Astrocyte of the cerebellum (primary cell): ENCODE measurements at regions not wholly inside any gene's neighbourhood (a gene's known extent, or its start where the extent isn't known, plus 50 kb on each side); places are given as distances from the start of the nearest gene placed in this dataset.

ENCODE experiments used
- DNase-seq: peaks from one replicate; pipeline ENCODE4 v3.0.0-alpha.2; 2011; ENCODE audit warnings: low read depth
- H3K4me3 ChIP-seq: 2 replicates; pipeline ENCODE4 v1.5.1; 2011; ENCODE audit warnings: mild to moderate bottlenecking, low read depth, low read length, moderate library complexity
- in situ Hi-C: cut with HindIII; loops from 2 replicates; pipeline ENCODE4 v1.10.0; 2017; ENCODE audit warnings: low sequenced_read_pairs
- TF ChIP-seq, protein P1 (sequence below): IDR thresholded peaks from 2 replicates; pipeline ENCODE4 v1.5.1; 2012; ENCODE audit warnings: low read length, low read depth, moderate library complexity, mild to moderate bottlenecking; ENCODE audit errors: missing control alignments

DNA sequence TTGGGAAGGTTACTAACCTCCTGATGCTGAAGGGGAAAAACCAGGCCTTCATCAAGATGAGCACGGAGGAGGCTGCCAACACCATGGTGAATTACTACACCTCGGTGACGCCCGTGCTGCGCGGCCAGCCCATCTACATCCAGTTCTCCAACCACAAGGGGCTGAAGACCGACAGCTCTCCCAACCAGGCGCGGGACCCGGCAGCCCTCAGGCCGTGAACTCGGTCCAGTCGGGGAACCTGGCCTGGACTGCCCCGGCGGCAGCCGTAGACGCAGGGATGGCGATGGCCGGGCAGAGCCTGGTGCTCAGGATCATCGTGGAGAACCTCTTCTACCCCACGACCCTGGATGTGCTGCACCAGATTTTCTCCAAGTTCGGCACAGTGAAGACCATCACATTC, 133.0 kb upstream of the FUT8 start:
- in situ Hi-C loops: no loop called here
- no peak for DNase-seq

DNA sequence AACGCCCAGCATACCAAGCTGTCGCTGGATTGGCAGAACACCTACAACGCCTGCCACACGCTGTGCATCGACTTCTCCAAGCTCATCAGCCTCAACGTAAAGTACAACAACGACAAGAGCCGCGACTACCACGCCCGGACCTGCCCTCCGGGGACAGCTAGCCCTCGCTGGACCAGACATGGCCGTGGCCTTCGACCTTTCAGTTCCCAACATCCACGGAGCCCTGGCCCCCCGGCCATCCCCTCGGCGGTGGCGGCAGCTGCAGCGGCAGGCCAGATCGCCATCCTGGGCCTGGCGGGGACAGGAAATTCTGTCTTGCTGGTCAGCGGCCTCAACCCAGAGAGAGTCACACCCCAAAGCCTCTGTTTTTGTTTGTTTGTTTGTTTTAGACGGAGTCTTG, 132.6 kb upstream of the FUT8 start:
- in situ Hi-C loops: no loop called here
- TF ChIP-seq, protein P1, sequence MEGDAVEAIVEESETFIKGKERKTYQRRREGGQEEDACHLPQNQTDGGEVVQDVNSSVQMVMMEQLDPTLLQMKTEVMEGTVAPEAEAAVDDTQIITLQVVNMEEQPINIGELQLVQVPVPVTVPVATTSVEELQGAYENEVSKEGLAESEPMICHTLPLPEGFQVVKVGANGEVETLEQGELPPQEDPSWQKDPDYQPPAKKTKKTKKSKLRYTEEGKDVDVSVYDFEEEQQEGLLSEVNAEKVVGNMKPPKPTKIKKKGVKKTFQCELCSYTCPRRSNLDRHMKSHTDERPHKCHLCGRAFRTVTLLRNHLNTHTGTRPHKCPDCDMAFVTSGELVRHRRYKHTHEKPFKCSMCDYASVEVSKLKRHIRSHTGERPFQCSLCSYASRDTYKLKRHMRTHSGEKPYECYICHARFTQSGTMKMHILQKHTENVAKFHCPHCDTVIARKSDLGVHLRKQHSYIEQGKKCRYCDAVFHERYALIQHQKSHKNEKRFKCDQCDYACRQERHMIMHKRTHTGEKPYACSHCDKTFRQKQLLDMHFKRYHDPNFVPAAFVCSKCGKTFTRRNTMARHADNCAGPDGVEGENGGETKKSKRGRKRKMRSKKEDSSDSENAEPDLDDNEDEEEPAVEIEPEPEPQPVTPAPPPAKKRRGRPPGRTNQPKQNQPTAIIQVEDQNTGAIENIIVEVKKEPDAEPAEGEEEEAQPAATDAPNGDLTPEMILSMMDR: no peak
- H3K4me3 ChIP-seq: no peak overlapping the region
- DNase-seq: no peak

More for the DNA sequence above, 133.0 kb upstream of the FUT8 start:
- H3K4me3 ChIP-seq: no peak overlapping the region
- TF ChIP-seq, protein P1: no peak

DNA sequence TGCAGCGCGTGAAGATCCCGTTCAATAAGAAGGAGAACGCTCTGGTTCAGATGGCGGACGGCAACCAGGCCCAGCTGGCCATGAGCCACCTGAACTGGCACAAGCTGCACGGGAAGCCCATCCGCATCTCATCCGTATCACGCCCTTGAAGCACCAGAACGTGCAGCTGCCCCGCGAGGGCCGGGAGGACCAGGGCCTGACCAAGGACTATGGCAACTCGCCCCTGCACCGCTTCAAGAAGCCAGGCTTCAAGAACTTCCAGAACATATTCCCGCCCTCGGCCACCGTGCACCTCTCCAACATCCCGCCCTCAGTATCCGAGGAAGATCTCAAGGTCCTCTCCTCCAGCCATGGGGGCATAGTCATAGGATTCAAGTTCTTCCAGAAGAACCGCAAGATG, 131.9 kb upstream of the FUT8 start:
- no peak for DNase-seq
- H3K4me3 ChIP-seq: no peak overlapping the region
- in situ Hi-C loops: no loop called here
- TF ChIP-seq, protein P1: no peak

DNA sequence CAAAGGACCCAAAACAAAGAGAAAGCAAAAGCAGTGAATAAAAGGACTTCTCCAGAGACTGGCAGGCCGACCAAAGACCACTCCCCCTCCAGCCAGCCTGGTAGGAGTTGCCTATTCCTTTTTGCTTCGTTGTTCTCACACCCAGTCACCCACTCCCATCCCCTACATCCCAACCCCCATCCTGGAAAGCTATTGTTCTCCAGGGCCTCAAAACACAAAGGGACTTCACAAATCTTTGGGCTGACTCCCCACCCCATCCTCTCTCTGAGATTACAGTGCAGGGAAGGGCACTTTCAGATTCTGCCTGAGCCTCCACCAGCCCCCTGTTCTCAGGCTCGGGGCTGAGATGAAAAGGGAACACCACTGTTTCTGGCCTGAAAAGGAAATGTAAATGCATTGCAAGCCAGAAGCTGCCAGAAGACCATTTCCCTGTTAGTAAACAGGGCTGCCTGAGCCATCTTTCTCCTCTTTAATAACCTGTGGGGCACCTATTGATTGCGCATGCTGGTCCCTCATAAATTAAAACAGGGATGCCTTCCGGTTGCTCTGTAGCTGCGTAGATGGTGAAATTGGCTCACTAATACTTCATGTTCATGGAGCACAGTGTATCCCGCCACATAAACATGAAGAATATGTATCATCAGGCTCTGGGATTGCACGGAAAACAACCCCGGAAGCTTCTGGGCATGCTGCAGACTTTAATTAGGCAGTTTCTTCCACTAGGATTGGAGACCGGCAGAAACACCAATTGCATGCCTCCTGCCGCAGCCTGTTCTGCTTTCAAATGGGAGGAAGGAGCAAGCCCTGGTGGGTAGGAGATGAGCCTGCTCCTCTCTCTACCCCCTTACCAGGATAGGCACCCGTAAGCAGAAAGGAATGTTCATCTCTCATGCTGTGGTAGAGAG, 130.3 kb upstream of the FUT8 start:
- in situ Hi-C loops: no loop called here
- H3K4me3 ChIP-seq: no peak overlapping the region
- DNase-seq: peak; percentile 32
- TF ChIP-seq, protein P1: no peak

DNA sequence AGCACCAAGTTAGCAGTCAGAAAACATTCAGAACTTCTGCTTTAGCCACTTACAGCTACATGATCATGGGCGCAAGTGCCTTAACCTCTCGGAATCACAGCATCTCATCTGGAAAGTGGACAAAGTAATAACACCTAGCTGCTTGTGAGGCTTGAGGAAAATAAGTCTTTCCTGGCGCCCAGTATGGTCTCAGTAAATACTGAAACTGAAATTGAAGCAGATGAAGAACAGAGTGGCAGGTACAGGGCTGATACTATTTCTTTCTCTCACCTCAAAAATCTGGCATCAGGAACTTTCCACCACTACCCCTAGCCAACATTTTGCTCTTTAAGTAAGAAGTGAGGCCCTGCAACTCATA, 129.7 kb upstream of the FUT8 start:
- in situ Hi-C loops: no loop called here
- TF ChIP-seq, protein P1: no peak
- no peak overlapping the region for H3K4me3 ChIP-seq
- DNase-seq: no peak

DNA sequence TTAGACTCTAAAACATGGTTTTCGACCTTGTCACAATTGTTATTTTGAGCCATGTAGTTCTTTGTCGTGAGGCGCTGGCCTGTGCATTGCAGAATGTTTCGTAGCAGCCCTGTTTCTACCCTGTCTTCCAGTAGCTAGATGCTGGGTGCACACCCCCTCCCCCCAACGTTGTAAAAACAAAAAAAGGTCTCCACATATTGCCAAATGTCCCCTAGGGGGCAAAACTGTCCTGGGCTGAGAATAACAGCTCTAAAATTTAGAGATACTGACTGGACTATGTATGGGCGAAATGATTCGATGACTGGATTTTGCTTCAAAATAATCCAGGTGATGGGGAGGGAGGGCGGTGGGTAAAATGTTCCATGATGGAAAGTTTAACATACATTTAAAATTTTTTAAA, 126.1 kb upstream of the FUT8 start:
- no peak for DNase-seq
- TF ChIP-seq, protein P1: peak; percentile 38
- in situ Hi-C loops: no loop called here
- H3K4me3 ChIP-seq: no peak overlapping the region
